ENCODE measurements at regions not wholly inside any gene's neighbourhood (a gene's known extent, or its start where the extent isn't known, plus 50 kb on each side); places are given as distances from the start of the nearest gene placed in this dataset.

GRCh38 chr9:135219676-135220600 lies 132.5 kb downstream of the OLFM1 start:
- Histone ChIP-seq H4K20me1 (ENCODE audit: insufficient read depth, low read depth, low read length) (no peaks in the 10 kb centered on the region), H3K4me3 (ENCODE audit: low read length) (no peak overlapping the region), H3K9me3 (ENCODE audit: low read length) (no peaks in the 10 kb centered on the region), H3K9ac (ENCODE audit: low read length) (no peak overlapping the region), H2AFZ (ENCODE audit: low read length) (no peak overlapping the region), H3K27me3 (ENCODE audit: low read length) (no peaks in the 10 kb centered on the region), H3K9me2 (replicated peaks; ENCODE audit: insufficient read depth, low read length) (no peaks in the 10 kb centered on the region), H3K4me1 (ENCODE audit: low read length) (no peaks in the 10 kb centered on the region), H3K79me2 (ENCODE audit: low read length) (no peaks in the 10 kb centered on the region), H3K4me2 (ENCODE audit: low read depth, low read length, poor library complexity, severe bottlenecking) (no peak overlapping the region), H3K36me3 (ENCODE audit: insufficient read depth, low read length) (no peaks in the 10 kb centered on the region), H3K27ac (ENCODE audit: low read length) (no peak overlapping the region)
- no peak for DNase-seq

GRCh38 chr9:135220601-135221575 lies 133.4 kb downstream of the OLFM1 start:
- no peak for DNase-seq
- no peak overlapping the region for H3K4me2 ChIP-seq (ENCODE audit: low read depth, low read length, poor library complexity, severe bottlenecking)
- no peaks in the 10 kb centered on the region for H4K20me1 ChIP-seq (ENCODE audit: insufficient read depth, low read depth, low read length)
- no peak overlapping the region for H3K4me3 ChIP-seq (ENCODE audit: low read length)
- H3K27me3 ChIP-seq (ENCODE audit: low read length): no peaks in the 10 kb centered on the region
- H3K9me2 ChIP-seq (replicated peaks; ENCODE audit: insufficient read depth, low read length): no peaks in the 10 kb centered on the region
- H2AFZ ChIP-seq (ENCODE audit: low read length): no peak overlapping the region
- H3K4me1 ChIP-seq (ENCODE audit: low read length): no peaks in the 10 kb centered on the region
- no peaks in the 10 kb centered on the region for H3K79me2 ChIP-seq (ENCODE audit: low read length)
- H3K9ac ChIP-seq (ENCODE audit: low read length): no peak overlapping the region
- H3K27ac ChIP-seq (ENCODE audit: low read length): no peak overlapping the region
- H3K9me3 ChIP-seq (ENCODE audit: low read length): peaks cover 3% of the 10 kb centered on the region; the same call in 1 of the 2 replicates
- no peaks in the 10 kb centered on the region for H3K36me3 ChIP-seq (ENCODE audit: insufficient read depth, low read length)

GRCh38 chr9:135221576-135221950 lies 134.1 kb downstream of the OLFM1 start:
- Histone ChIP-seq H3K79me2 (ENCODE audit: low read length) (no peaks in the 10 kb centered on the region), H4K20me1 (ENCODE audit: insufficient read depth, low read depth, low read length) (no peaks in the 10 kb centered on the region), H3K36me3 (ENCODE audit: insufficient read depth, low read length) (no peaks in the 10 kb centered on the region), H3K4me3 (ENCODE audit: low read length) (no peak overlapping the region), H3K4me2 (ENCODE audit: low read depth, low read length, poor library complexity, severe bottlenecking) (no peak overlapping the region), H3K4me1 (ENCODE audit: low read length) (no peaks in the 10 kb centered on the region), H3K9me3 (ENCODE audit: low read length) (peaks cover 9% of the 10 kb centered on the region; the same call in 1 of the 2 replicates), H3K27ac (ENCODE audit: low read length) (no peak overlapping the region), H3K9ac (ENCODE audit: low read length) (no peak overlapping the region), H3K9me2 (replicated peaks; ENCODE audit: insufficient read depth, low read length) (no peaks in the 10 kb centered on the region), H3K27me3 (ENCODE audit: low read length) (no peaks in the 10 kb centered on the region), H2AFZ (ENCODE audit: low read length) (no peak overlapping the region)
- DNase-seq: no peak

- Histone ChIP-seq H4K20me1 (ENCODE audit: insufficient read depth, low read depth, low read length) (no peaks in the 10 kb centered on the region), H3K27ac (ENCODE audit: low read length) (no peak overlapping the region), H3K9me2 (replicated peaks; ENCODE audit: insufficient read depth, low read length) (no peaks in the 10 kb centered on the region), H3K4me1 (ENCODE audit: low read length) (no peaks in the 10 kb centered on the region), H2AFZ (ENCODE audit: low read length) (no peak overlapping the region), H3K9ac (ENCODE audit: low read length) (no peak overlapping the region), H3K27me3 (ENCODE audit: low read length) (no peaks in the 10 kb centered on the region), H3K36me3 (ENCODE audit: insufficient read depth, low read length) (no peaks in the 10 kb centered on the region), H3K9me3 (ENCODE audit: low read length) (peaks cover 9% of the 10 kb centered on the region; the same call in 1 of the 2 replicates), H3K79me2 (ENCODE audit: low read length) (no peaks in the 10 kb centered on the region), H3K4me3 (ENCODE audit: low read length) (no peak overlapping the region), H3K4me2 (ENCODE audit: low read depth, low read length, poor library complexity, severe bottlenecking) (no peak overlapping the region)
- DNase-seq: no peak
Measured at GRCh38 chr9:135221951-135222631, 134.6 kb downstream of the OLFM1 start.

GRCh38 chr9:135222881-135223760 lies 135.7 kb downstream of the OLFM1 start:
- Histone ChIP-seq H3K4me3 (ENCODE audit: low read length) (no peak overlapping the region), H4K20me1 (ENCODE audit: insufficient read depth, low read depth, low read length) (no peaks in the 10 kb centered on the region), H3K4me1 (ENCODE audit: low read length) (no peaks in the 10 kb centered on the region), H2AFZ (ENCODE audit: low read length) (no peak overlapping the region), H3K79me2 (ENCODE audit: low read length) (no peaks in the 10 kb centered on the region), H3K27me3 (ENCODE audit: low read length) (no peaks in the 10 kb centered on the region), H3K36me3 (ENCODE audit: insufficient read depth, low read length) (no peaks in the 10 kb centered on the region), H3K9me3 (ENCODE audit: low read length) (peaks cover 9% of the 10 kb centered on the region; the same call in 1 of the 2 replicates), H3K27ac (ENCODE audit: low read length) (no peak overlapping the region), H3K9me2 (replicated peaks; ENCODE audit: insufficient read depth, low read length) (no peaks in the 10 kb centered on the region), H3K9ac (ENCODE audit: low read length) (no peak overlapping the region), H3K4me2 (ENCODE audit: low read depth, low read length, poor library complexity, severe bottlenecking) (no peak overlapping the region)
- no peak for DNase-seq

- H3K9me3 ChIP-seq (ENCODE audit: low read length): peaks cover 9% of the 10 kb centered on the region; the same call in 1 of the 2 replicates
- H3K36me3 ChIP-seq (ENCODE audit: insufficient read depth, low read length): no peaks in the 10 kb centered on the region
Measured at GRCh38 chr9:135223831-135224230, 136.4 kb downstream of the OLFM1 start.

GRCh38 chr9:135224286-135224877 lies 136.9 kb downstream of the OLFM1 start:
- Histone ChIP-seq H3K9ac (ENCODE audit: low read length) (no peak overlapping the region), H3K36me3 (ENCODE audit: insufficient read depth, low read length) (no peaks in the 10 kb centered on the region), H3K4me3 (ENCODE audit: low read length) (no peak overlapping the region), H3K27ac (ENCODE audit: low read length) (no peak overlapping the region), H3K79me2 (ENCODE audit: low read length) (no peaks in the 10 kb centered on the region), H4K20me1 (ENCODE audit: insufficient read depth, low read depth, low read length) (no peaks in the 10 kb centered on the region), H3K4me2 (ENCODE audit: low read depth, low read length, poor library complexity, severe bottlenecking) (no peak overlapping the region), H2AFZ (ENCODE audit: low read length) (no peak overlapping the region), H3K27me3 (ENCODE audit: low read length) (no peaks in the 10 kb centered on the region), H3K4me1 (ENCODE audit: low read length) (no peaks in the 10 kb centered on the region), H3K9me3 (ENCODE audit: low read length) (peaks cover 9% of the 10 kb centered on the region; the same call in 1 of the 2 replicates), H3K9me2 (replicated peaks; ENCODE audit: insufficient read depth, low read length) (no peaks in the 10 kb centered on the region)
- DNase-seq: no peak

More at GRCh38 chr9:135223831-135224230, 136.4 kb downstream of the OLFM1 start:
- Histone ChIP-seq H3K27ac (ENCODE audit: low read length) (no peak overlapping the region), H3K79me2 (ENCODE audit: low read length) (no peaks in the 10 kb centered on the region), H3K9me2 (replicated peaks; ENCODE audit: insufficient read depth, low read length) (no peaks in the 10 kb centered on the region), H4K20me1 (ENCODE audit: insufficient read depth, low read depth, low read length) (no peaks in the 10 kb centered on the region), H3K9ac (ENCODE audit: low read length) (no peak overlapping the region), H3K4me2 (ENCODE audit: low read depth, low read length, poor library complexity, severe bottlenecking) (no peak overlapping the region), H3K4me3 (ENCODE audit: low read length) (no peak overlapping the region), H2AFZ (ENCODE audit: low read length) (no peak overlapping the region), H3K4me1 (ENCODE audit: low read length) (no peaks in the 10 kb centered on the region), H3K27me3 (ENCODE audit: low read length) (no peaks in the 10 kb centered on the region)
- no peak for DNase-seq

All from Karpas-422 (cell line).